NCI-H1048 (cell line): ENCODE measurements at regions not wholly inside any gene's neighbourhood (a gene's known extent, or its start where the extent isn't known, plus 50 kb on each side); places are given as distances from the start of the nearest gene placed in this dataset.

ENCODE experiments used
- DNase-seq: peaks from one replicate; lab custom pipeline; 2025; lab: John Stamatoyannopoulos, UW

- DNase-seq: no peak
These were observed 193.4 kb upstream of the MID1 start for GRCh38 chrX:10813761-10814160.

- DNase-seq: no peak
These were observed 198.3 kb upstream of the MID1 start for GRCh38 chrX:10818651-10819050.

- no peak for DNase-seq
These were observed 199.6 kb upstream of the MID1 start for GRCh38 chrX:10819973-10820372.

GRCh38 chrX:10821293-10821692, 200.9 kb upstream of the MID1 start:
- DNase-seq: no peak

GRCh38 chrX:10828036-10828435, 207.7 kb upstream of the MID1 start:
- no peak for DNase-seq

GRCh38 chrX:10828640-10829039, 208.3 kb upstream of the MID1 start:
- no peak for DNase-seq

GRCh38 chrX:10831716-10832502, 211.5 kb upstream of the MID1 start:
- no peak for DNase-seq

GRCh38 chrX:10833299-10834169, 213.1 kb upstream of the MID1 start:
- DNase-seq: no peak

- DNase-seq: no peak
These were observed 221.2 kb upstream of the MID1 start for GRCh38 chrX:10841579-10841978.

- no peak for DNase-seq
These were observed 222.3 kb upstream of the MID1 start for GRCh38 chrX:10842646-10843045.

GRCh38 chrX:10847333-10847732, 226.9 kb upstream of the MID1 start:
- DNase-seq: no peak

- no peak for DNase-seq
These were observed 231.4 kb upstream of the MID1 start for GRCh38 chrX:10851809-10852208.

GRCh38 chrX:10854594-10854993, 234.2 kb upstream of the MID1 start:
- no peak for DNase-seq

- DNase-seq: no peak
These were observed 235.5 kb upstream of the MID1 start for GRCh38 chrX:10855845-10856244.

GRCh38 chrX:10856797-10857196, 236.4 kb upstream of the MID1 start:
- no peak for DNase-seq

GRCh38 chrX:10859353-10859752, 239.0 kb upstream of the MID1 start:
- no peak for DNase-seq

- no peak for DNase-seq
These were observed 235.1 kb upstream of the HCCS start for GRCh38 chrX:10875995-10876394.

GRCh38 chrX:10882484-10882883, 228.6 kb upstream of the HCCS start:
- DNase-seq: no peak

GRCh38 chrX:10884246-10884645, 226.9 kb upstream of the HCCS start:
- DNase-seq: no peak

- no peak for DNase-seq
These were observed 218.4 kb upstream of the HCCS start for GRCh38 chrX:10892621-10893225.

- no peak for DNase-seq
These were observed 217.8 kb upstream of the HCCS start for GRCh38 chrX:10893366-10893765.

- no peak for DNase-seq
These were observed 217.2 kb upstream of the HCCS start for GRCh38 chrX:10893976-10894375.

GRCh38 chrX:10897768-10898167, 213.4 kb upstream of the HCCS start:
- no peak for DNase-seq
